ENCODE measurements at regions not wholly inside any gene's neighbourhood (a gene's known extent, or its start where the extent isn't known, plus 50 kb on each side); places are given as distances from the start of the nearest gene placed in this dataset.

DNA sequence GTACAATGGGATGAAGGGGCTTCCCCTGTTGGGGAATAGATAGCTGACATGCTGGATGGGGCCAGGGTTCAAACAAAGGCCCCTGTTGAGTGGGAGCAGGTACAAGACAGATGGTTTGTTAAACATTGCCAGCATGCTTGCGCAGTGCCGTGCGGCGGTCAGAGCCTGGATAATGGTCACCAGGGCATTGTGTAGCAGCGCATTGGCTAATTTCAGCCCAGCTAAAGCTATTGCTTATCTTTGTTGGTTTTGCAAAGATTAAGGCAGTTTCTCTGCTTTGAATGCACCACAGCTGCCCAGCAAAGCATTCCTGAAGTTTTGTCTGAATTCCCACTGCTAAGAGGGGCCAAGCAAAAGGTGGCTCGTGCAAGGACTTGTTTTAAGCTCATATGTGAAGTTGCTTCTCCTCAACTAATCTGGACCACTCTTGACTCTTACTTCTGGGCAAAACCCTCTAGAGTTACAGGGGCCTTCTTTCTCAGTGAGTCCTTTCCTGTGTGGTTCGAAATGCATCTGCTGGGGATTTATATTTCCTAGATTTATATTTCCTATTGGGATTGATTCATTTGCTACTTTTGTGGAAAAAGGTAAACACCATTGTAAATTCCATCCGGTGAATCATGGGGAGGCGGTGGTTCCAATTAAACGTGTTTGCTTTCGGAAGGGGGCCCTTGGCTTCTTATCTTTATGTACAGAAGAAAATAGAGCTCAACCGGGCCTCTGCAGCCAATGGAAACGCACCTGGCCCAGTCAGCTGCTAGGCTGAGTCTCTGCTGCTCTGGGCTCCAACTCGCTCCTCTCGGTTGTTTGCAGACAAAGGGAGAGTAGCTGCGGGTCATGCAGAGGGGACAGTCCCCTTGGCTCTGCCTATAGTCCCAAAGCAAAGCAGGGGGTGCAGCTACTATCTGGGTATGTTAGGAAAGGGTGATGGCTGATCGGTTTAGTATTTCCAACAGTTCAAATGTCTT lies 72.1 kb downstream of the FOXA2 start (continued):
- peak; percentile 80; the same call in 1 of the 2 replicates for TF ChIP-seq STAT6 (CRISPR knock-in tag; IDR thresholded peaks at IDR 0.05; ENCODE audit: borderline replicate concordance)
- TF ChIP-seq, protein P1, sequence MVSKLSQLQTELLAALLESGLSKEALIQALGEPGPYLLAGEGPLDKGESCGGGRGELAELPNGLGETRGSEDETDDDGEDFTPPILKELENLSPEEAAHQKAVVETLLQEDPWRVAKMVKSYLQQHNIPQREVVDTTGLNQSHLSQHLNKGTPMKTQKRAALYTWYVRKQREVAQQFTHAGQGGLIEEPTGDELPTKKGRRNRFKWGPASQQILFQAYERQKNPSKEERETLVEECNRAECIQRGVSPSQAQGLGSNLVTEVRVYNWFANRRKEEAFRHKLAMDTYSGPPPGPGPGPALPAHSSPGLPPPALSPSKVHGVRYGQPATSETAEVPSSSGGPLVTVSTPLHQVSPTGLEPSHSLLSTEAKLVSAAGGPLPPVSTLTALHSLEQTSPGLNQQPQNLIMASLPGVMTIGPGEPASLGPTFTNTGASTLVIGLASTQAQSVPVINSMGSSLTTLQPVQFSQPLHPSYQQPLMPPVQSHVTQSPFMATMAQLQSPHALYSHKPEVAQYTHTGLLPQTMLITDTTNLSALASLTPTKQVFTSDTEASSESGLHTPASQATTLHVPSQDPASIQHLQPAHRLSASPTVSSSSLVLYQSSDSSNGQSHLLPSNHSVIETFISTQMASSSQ (IDR thresholded peaks at IDR 0.05; ENCODE audit: low read depth): peak; percentile 97
- TF ChIP-seq, protein P1 (CRISPR knock-in tag; IDR thresholded peaks at IDR 0.05; ENCODE audit: borderline replicate concordance): peak; percentile 98
- no peak for TF ChIP-seq HMGA1 (CRISPR knock-in tag; conservative IDR thresholded peaks at IDR 0.05)
- peak; percentile 87 for TF ChIP-seq PHF5A (CRISPR knock-in tag; IDR thresholded peaks at IDR 0.05; ENCODE audit: low read depth, unreplicated experiment)
- TF ChIP-seq ZNF512B (CRISPR knock-in tag; IDR thresholded peaks at IDR 0.05; ENCODE audit: borderline replicate concordance): peak; percentile 75; the same call in 1 of the 2 replicates
- TF ChIP-seq THAP8 (CRISPR knock-in tag; IDR thresholded peaks at IDR 0.05; ENCODE audit: borderline replicate concordance): no peak; the same call in 1 of the 2 replicates
- TF ChIP-seq ZNF33A (CRISPR knock-in tag; IDR thresholded peaks at IDR 0.05; ENCODE audit: borderline replicate concordance): no peak
- no peak; the same call in 1 of the 2 replicates for TF ChIP-seq TSC22D2 (CRISPR knock-in tag; IDR thresholded peaks at IDR 0.05; ENCODE audit: borderline replicate concordance)
- TF ChIP-seq ZNF543 (CRISPR knock-in tag; IDR thresholded peaks at IDR 0.05): peak; percentile 95
- TF ChIP-seq SKI (IDR thresholded peaks at IDR 0.05; ENCODE audit: partially characterized antibody): peak; percentile 89
- TF ChIP-seq PAWR (CRISPR knock-in tag; IDR thresholded peaks at IDR 0.05; ENCODE audit: borderline replicate concordance): 0 out of 2 replicates have a peak, but pooled peaks have one; percentile 22
- TF ChIP-seq ZFP90 (CRISPR knock-in tag; IDR thresholded peaks at IDR 0.05; ENCODE audit: borderline replicate concordance): peak; percentile 89; the same call in 1 of the 2 replicates
- TF ChIP-seq ZBTB46 (CRISPR knock-in tag; IDR thresholded peaks at IDR 0.05; ENCODE audit: borderline replicate concordance): no peak

Measured in HepG2 (cell line).